Hematopoietic multipotent progenitor cell treated with erythropoietin and hydrocortisone succinate and interleukin-3 and kit ligand, for 6 days (in vitro differentiated cells): ENCODE measurements at regions not wholly inside any gene's neighbourhood (a gene's known extent, or its start where the extent isn't known, plus 50 kb on each side); places are given as distances from the start of the nearest gene placed in this dataset.

Source experiments
- DNase-seq: peaks from one replicate; pipeline ENCODE4 v3.0.0-alpha.2; 2015

GRCh38 chr3:14288833-14289451, 110.3 kb downstream of the LSM3 start:
- DNase-seq, result no peak

- no peak for DNase-seq
Observed at GRCh38 chr3:14289590-14290461, 111.2 kb downstream of the LSM3 start.

GRCh38 chr3:14290631-14291385, 111.6 kb upstream of the SLC6A6 start:
- DNase-seq, result no peak

- no peak for DNase-seq
Observed at GRCh38 chr3:14295037-14295436, 107.4 kb upstream of the SLC6A6 start.

GRCh38 chr3:14295801-14296200, 106.6 kb upstream of the SLC6A6 start:
- DNase-seq, result no peak

- DNase-seq, result no peak
Observed at GRCh38 chr3:14297305-14297704, 105.1 kb upstream of the SLC6A6 start.

GRCh38 chr3:14297784-14298236, 104.6 kb upstream of the SLC6A6 start:
- DNase-seq, result no peak

- no peak for DNase-seq
Observed at GRCh38 chr3:14298442-14298841, 104.0 kb upstream of the SLC6A6 start.

GRCh38 chr3:14298991-14299555, 103.3 kb upstream of the SLC6A6 start:
- no peak for DNase-seq

- no peak for DNase-seq
Observed at GRCh38 chr3:14299767-14300166, 102.6 kb upstream of the SLC6A6 start.

- DNase-seq, result no peak
Observed at GRCh38 chr3:14300721-14301399, 101.5 kb upstream of the SLC6A6 start.

- DNase-seq, result no peak
Observed at GRCh38 chr3:14301558-14301957, 100.8 kb upstream of the SLC6A6 start.

GRCh38 chr3:14303336-14304100, 98.9 kb upstream of the SLC6A6 start:
- DNase-seq, result no peak

- DNase-seq, result no peak
Observed at GRCh38 chr3:14304101-14305045, 98.0 kb upstream of the SLC6A6 start.

GRCh38 chr3:14305324-14305723, 97.1 kb upstream of the SLC6A6 start:
- DNase-seq, result no peak

- DNase-seq, result no peak
Observed at GRCh38 chr3:14306142-14306541, 96.3 kb upstream of the SLC6A6 start.

- no peak for DNase-seq
Observed at GRCh38 chr3:14307656-14308302, 94.6 kb upstream of the SLC6A6 start.

GRCh38 chr3:14311729-14312128, 90.7 kb upstream of the SLC6A6 start:
- no peak for DNase-seq

GRCh38 chr3:14312375-14312774, 90.0 kb upstream of the SLC6A6 start:
- DNase-seq, result no peak

- no peak for DNase-seq
Observed at GRCh38 chr3:14317057-14317553, 85.3 kb upstream of the SLC6A6 start.
